ENCODE measurements at regions not wholly inside any gene's neighbourhood (a gene's known extent, or its start where the extent isn't known, plus 50 kb on each side); places are given as distances from the start of the nearest gene placed in this dataset.

- DNase-seq (ENCODE audit: extremely low read depth, low read depth), result no peak
- TF ChIP-seq CTCF (IDR thresholded peaks at IDR 0.05; ENCODE audit: low read depth, low read length), result peak; percentile 26
Observed at GRCh38 chr15:36208868-36209582, 370.4 kb upstream of the CDIN1 start.

- no peak for TF ChIP-seq CTCF (IDR thresholded peaks at IDR 0.05; ENCODE audit: low read depth, low read length)
- no peak for DNase-seq (ENCODE audit: extremely low read depth, low read depth)
Observed at GRCh38 chr15:36210426-36210825, 369.0 kb upstream of the CDIN1 start.

- DNase-seq (ENCODE audit: extremely low read depth, low read depth), result no peak
- TF ChIP-seq CTCF (IDR thresholded peaks at IDR 0.05; ENCODE audit: low read depth, low read length), result no peak
Observed at GRCh38 chr15:36218322-36218721, 361.1 kb upstream of the CDIN1 start.

- no peak for DNase-seq (ENCODE audit: extremely low read depth, low read depth)
- no peak for TF ChIP-seq CTCF (IDR thresholded peaks at IDR 0.05; ENCODE audit: low read depth, low read length)
Observed at GRCh38 chr15:36218991-36219390, 360.4 kb upstream of the CDIN1 start.

- no peak for DNase-seq (ENCODE audit: extremely low read depth, low read depth)
- TF ChIP-seq CTCF (IDR thresholded peaks at IDR 0.05; ENCODE audit: low read depth, low read length), result no peak
Observed at GRCh38 chr15:36221992-36222391, 357.4 kb upstream of the CDIN1 start.

GRCh38 chr15:36230776-36231175 lies 348.6 kb upstream of the CDIN1 start:
- no peak for TF ChIP-seq CTCF (IDR thresholded peaks at IDR 0.05; ENCODE audit: low read depth, low read length)
- DNase-seq (ENCODE audit: extremely low read depth, low read depth), result no peak

- no peak for DNase-seq (ENCODE audit: extremely low read depth, low read depth)
- TF ChIP-seq CTCF (IDR thresholded peaks at IDR 0.05; ENCODE audit: low read depth, low read length), result no peak
Observed at GRCh38 chr15:36232491-36232890, 346.9 kb upstream of the CDIN1 start.
